HepG2 (cell line): ENCODE measurements at regions not wholly inside any gene's neighbourhood (a gene's known extent, or its start where the extent isn't known, plus 50 kb on each side); places are given as distances from the start of the nearest gene placed in this dataset.

ENCODE experiments used
- ATAC-seq: fragments of 200-7000 bp; cut with Tn5 transposase; 3 replicates; pipeline ENCODE4 v1.9.1; 2020; ENCODE audit warnings: mild to moderate bottlenecking, moderate library complexity
- BruUV-seq: library from RNA; stranded (reverse); fragments of 400-500 nt; replicated peaks from 2 replicates; lab custom pipeline; 2021; lab: Mats Ljungman, UMichigan
- CTCF ChIA-PET: fragments of 300-600 bp; formaldehyde crosslinking; extraction: SDS; loops from one replicate; lab custom pipeline; 2021; ENCODE audit warnings: low total read pairs, inconsistent platforms, low intra/inter-chr PET ratio; lab: Yijun Ruan, JAX
- POLR2A ChIA-PET: fragments of 350-600 bp; sonication (Branson Sonifier 250); formaldehyde crosslinking; loops from one replicate; lab custom pipeline; 2020; ENCODE audit warnings: antibody characterized with exemption, inconsistent platforms; lab: Yijun Ruan, JAX
- DNase-seq: peaks from one replicate; pipeline ENCODE4 v3.0.0-alpha.2; 2015; ENCODE audit warnings: low spot score
- FAIRE-seq: peaks from 3 replicates; lab custom pipeline; 2011; peaks lifted over from hg19 to GRCh38; lab: Jason Lieb, UNC
- H2AFZ ChIP-seq: one replicate; pipeline ENCODE4 v1.6.1; 2011; ENCODE audit warnings: low read length, inconsistent platforms
- H3K27ac ChIP-seq: fragments of 300-600 bp; 3 replicates; pipeline ENCODE4 v1.8.0; 2011; ENCODE audit warnings: mixed run types, mild to moderate bottlenecking, mixed read lengths, low read length, inconsistent platforms; ENCODE audit not compliant: insufficient read depth; ENCODE audit errors: extremely low read length
- H3K27me3 ChIP-seq, 2 experiments: fragments of 200-600 bp in 1 of 2; 2 replicates in 1 of 2; 3 replicates in 1 of 2; pipeline versions ENCODE4 v1.6.0 to v1.8.0; 2011; ENCODE audit warnings: low read length in 2 of 2, mild to moderate bottlenecking in 2 of 2, moderate library complexity in 2 of 2, inconsistent platforms in 1 of 2; ENCODE audit not compliant: insufficient read depth in 2 of 2, control insufficient read depth in 1 of 2
- H3K36me3 ChIP-seq, 2 experiments: fragments of 200-600 bp in 1 of 2; replicated peaks in 1 of 2; 2 replicates in 1 of 2; 3 replicates in 1 of 2; pipeline versions ENCODE4 v1.5.1 to v1.8.0; 2011; ENCODE audit warnings: low read length in 2 of 2, inconsistent platforms in 1 of 2; ENCODE audit not compliant: insufficient read depth in 2 of 2, control insufficient read depth in 1 of 2
- H3K4me1 ChIP-seq: 2 replicates; pipeline ENCODE4 v1.5.1; 2012; ENCODE audit warnings: low read length, inconsistent platforms; ENCODE audit not compliant: insufficient read depth
- H3K4me2 ChIP-seq: 2 replicates; pipeline ENCODE4 v1.6.0; 2011; ENCODE audit warnings: low read depth, low read length, inconsistent platforms
- H3K4me3 ChIP-seq, 3 experiments: fragments of 200-600 bp in 1 of 3; sonication (generic), shearing (Covaris generic) in 1 of 3; replicated peaks in 1 of 3; 2 replicates each; pipeline ENCODE4 v1.5.1; 2011 to 2016; ENCODE audit warnings: low read length in 3 of 3, inconsistent platforms in 2 of 3, low read depth in 2 of 3, mild to moderate bottlenecking in 2 of 3, control low read depth in 1 of 3, mixed read lengths in 1 of 3; ENCODE audit not compliant: insufficient read depth in 1 of 3
- H3K79me2 ChIP-seq: one replicate; pipeline ENCODE4 v1.6.1; 2011; ENCODE audit warnings: low read length, inconsistent platforms; ENCODE audit not compliant: insufficient read depth
- H3K9ac ChIP-seq: 2 replicates; pipeline ENCODE4 v1.6.0; 2011; ENCODE audit warnings: mild to moderate bottlenecking, low read depth, low read length, inconsistent platforms; ENCODE audit not compliant: insufficient read depth
- H3K9me3 ChIP-seq: 2 replicates; pipeline ENCODE4 v1.5.1; 2012; ENCODE audit warnings: mild to moderate bottlenecking, low read length
- H4K20me1 ChIP-seq: 2 replicates; pipeline ENCODE4 v1.6.0; 2011; ENCODE audit warnings: inconsistent platforms, mild to moderate bottlenecking, low read length, moderate library complexity; ENCODE audit not compliant: insufficient read depth
- CBX2 ChIP-seq, 2 experiments: fragments of 200-600 bp in 1 of 2; sonication (generic); formaldehyde crosslinking in 1 of 2; IDR thresholded peaks; 2 replicates each; pipeline versions ENCODE4 v1.7.0 to v1.8.1; 2018 to 2022; ENCODE audit warnings: low read depth in 2 of 2, low read length in 1 of 2, mild to moderate bottlenecking in 1 of 2, missing genetic modification reagents in 1 of 2
- KLF9 ChIP-seq: IDR thresholded peaks from 2 replicates; pipeline ENCODE4 v1.6.1; 2016; ENCODE audit warnings: low read depth
- NKX3-1 ChIP-seq: sonication (generic); formaldehyde crosslinking; IDR thresholded peaks from 2 replicates; pipeline ENCODE4 v1.5.0; 2020; ENCODE audit warnings: missing genetic modification reagents
- PTBP1 ChIP-seq: fragments of 200-400 bp; formaldehyde crosslinking; IDR thresholded peaks from 2 replicates; pipeline ENCODE4 v1.6.1; 2018; ENCODE audit warnings: low read length, low read depth; ENCODE audit not compliant: poor library complexity, severe bottlenecking
- ZBTB3 ChIP-seq: sonication (generic); formaldehyde crosslinking; IDR thresholded peaks from 2 replicates; pipeline ENCODE4 v1.4.0; 2020; ENCODE audit warnings: low read depth, mild to moderate bottlenecking, moderate library complexity, missing genetic modification reagents, borderline replicate concordance
- ZNF136 ChIP-seq: sonication (generic); formaldehyde crosslinking; IDR thresholded peaks from 2 replicates; pipeline ENCODE4 v1.8.1; 2022; ENCODE audit warnings: low read depth, mild to moderate bottlenecking, moderate library complexity, missing genetic modification reagents
- ZNF234 ChIP-seq: sonication (generic); formaldehyde crosslinking; conservative IDR thresholded peaks from 2 replicates; pipeline ENCODE4 v1.5.1; 2020; ENCODE audit warnings: mild to moderate bottlenecking, missing genetic modification reagents
- ZNF274 ChIP-seq: sonication (generic); formaldehyde crosslinking; IDR thresholded peaks from 2 replicates; pipeline ENCODE4 v1.5.1; 2020; ENCODE audit warnings: mild to moderate bottlenecking, missing genetic modification reagents
- ZNF44 ChIP-seq: sonication (generic); formaldehyde crosslinking; IDR thresholded peaks from 2 replicates; pipeline ENCODE4 v1.5.1; 2020; ENCODE audit warnings: mild to moderate bottlenecking, missing genetic modification reagents
- ZNF572 ChIP-seq: sonication (generic); formaldehyde crosslinking; IDR thresholded peaks from 2 replicates; pipeline ENCODE4 v1.5.1; 2020; ENCODE audit warnings: mild to moderate bottlenecking, missing genetic modification reagents
- ZNF672 ChIP-seq: sonication (generic); formaldehyde crosslinking; IDR thresholded peaks from 2 replicates; pipeline ENCODE4 v1.8.1; 2022; ENCODE audit warnings: missing genetic modification reagents
- ZSCAN25 ChIP-seq: sonication (generic); formaldehyde crosslinking; IDR thresholded peaks from 2 replicates; pipeline ENCODE4 v1.8.0; 2022; ENCODE audit warnings: mild to moderate bottlenecking, missing genetic modification reagents
- WGBS: methylation state at CpG from one replicate; pipeline ENCODE4 v1.1.6; 2017; ENCODE audit warnings: low lambda C conversion rate; 5-methylcytosine and 5-hydroxymethylcytosine counted together
- in situ Hi-C: cut with HindIII; loops from 2 replicates; pipeline ENCODE4 v1.10.0; 2017; ENCODE audit warnings: low pct_unique_long_range_greater_than_20kb; ENCODE audit not compliant: extremely low pct_ligation_motif_present
- intact Hi-C: fragments of 100-400 bp; cut with micrococcal nuclease; formaldehyde crosslinking; loops from one replicate; pipeline ENCODE4 v1.10.0; 2022; ENCODE audit not compliant: unreplicated experiment
- TF ChIP-seq, protein P1 (sequence below): sonication (generic); formaldehyde crosslinking; IDR thresholded peaks from 2 replicates; pipeline ENCODE4 v1.4.0; 2020; ENCODE audit warnings: mild to moderate bottlenecking, missing genetic modification reagents
- TF ChIP-seq, protein P2 (sequence below): sonication (generic); formaldehyde crosslinking; IDR thresholded peaks from 2 replicates; pipeline ENCODE4 v1.4.0; 2020; ENCODE audit warnings: missing genetic modification reagents
- TF ChIP-seq, protein P3 (sequence below): sonication (generic); formaldehyde crosslinking; IDR thresholded peaks from 2 replicates; pipeline ENCODE4 v1.4.0; 2020; ENCODE audit warnings: mild to moderate bottlenecking, missing genetic modification reagents

DNA sequence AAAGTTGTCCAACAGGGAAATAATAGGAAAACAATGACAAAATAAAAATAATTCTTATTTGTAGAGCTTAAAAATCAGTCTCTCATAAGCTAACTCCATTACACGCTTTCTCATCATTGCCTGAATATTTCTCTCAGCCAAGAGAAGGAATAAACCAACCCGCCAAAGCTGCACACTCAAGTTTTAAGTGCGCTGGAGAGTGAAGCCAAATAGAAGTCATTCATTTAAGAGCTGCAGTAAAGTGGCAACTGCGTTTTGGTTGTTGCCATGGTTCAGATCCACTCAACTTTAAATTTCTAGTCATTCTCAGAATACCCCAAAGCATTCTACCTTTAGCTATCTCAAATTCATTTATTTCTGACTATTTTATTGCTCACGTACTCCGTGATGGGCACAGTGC is 230.7 kb downstream of the CBLN4 start:
- ATAC-seq = no peak
- no peaks in the 10 kb centered on the region for H3K79me2 ChIP-seq
- WGBS = 12% methylated on average over 6 of the region's 6 CpGs
- no peak overlapping the region for H3K9ac ChIP-seq
- no peaks in the 10 kb centered on the region for H3K4me1 ChIP-seq
- CTCF ChIA-PET = no interaction called here
- BruUV-seq = no TSS peak
- in situ Hi-C loops = no loop called here
- no peaks in the 10 kb centered on the region for H3K27me3 ChIP-seq
- no peak overlapping the region for H3K27ac ChIP-seq
- H3K4me2 ChIP-seq = no peak overlapping the region
- no peak overlapping the region for H3K4me3 ChIP-seq
- TF ChIP-seq ZBTB3 (CRISPR knock-in tag) = no peak
- TF ChIP-seq, all 625 proteins: peak for 0
- Histone ChIP-seq H3K9me3 (peaks cover 97% of the 10 kb centered on the region), H2AFZ (no peak overlapping the region), H3K36me3 (no peaks in the 10 kb centered on the region), H4K20me1 (no peaks in the 10 kb centered on the region)
- DNase-seq (no peak), FAIRE-seq (no peak)
- POLR2A ChIA-PET = no interaction called here
- intact Hi-C loops = no loop called here

DNA sequence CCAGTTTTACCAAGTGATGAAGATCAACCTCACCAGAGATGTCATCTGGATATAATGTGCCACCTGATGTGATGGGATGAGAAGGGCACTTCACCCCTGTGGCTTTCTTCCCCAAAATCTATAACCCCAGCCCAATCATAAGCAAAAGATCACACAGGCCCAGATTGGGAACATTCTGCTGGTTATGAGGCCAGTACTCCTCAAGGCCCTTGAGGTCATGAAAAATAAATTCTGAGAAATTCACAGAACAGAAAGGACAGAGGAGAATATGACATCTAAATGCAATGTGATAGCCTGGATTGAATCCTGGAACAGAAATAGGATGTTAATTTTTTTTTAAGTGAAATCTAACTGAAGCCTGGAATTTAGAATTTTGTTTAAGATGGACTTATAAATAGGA is 243.5 kb downstream of the CBLN4 start:
- in situ Hi-C loops = no loop called here
- Histone ChIP-seq H3K9ac (no peak overlapping the region), H3K27ac (no peak overlapping the region), H4K20me1 (no peaks in the 10 kb centered on the region), H3K27me3 (no peaks in the 10 kb centered on the region), H3K36me3 (no peaks in the 10 kb centered on the region), H3K9me3 (peaks cover 99% of the 10 kb centered on the region), H3K79me2 (no peaks in the 10 kb centered on the region), H3K4me1 (no peaks in the 10 kb centered on the region), H3K4me3 (no peak overlapping the region), H3K4me2 (no peak overlapping the region), H2AFZ (no peak overlapping the region)
- CTCF ChIA-PET = no interaction called here
- no peak for FAIRE-seq
- POLR2A ChIA-PET = no interaction called here
- BruUV-seq = no TSS peak
- no peak for DNase-seq
- intact Hi-C loops = no loop called here
- ATAC-seq = no peak
- TF ChIP-seq ZNF234 (no peak), ZNF44 (CRISPR knock-in tag) (no peak), ZNF672 (no peak), NKX3-1 (CRISPR knock-in tag) (no peak), CBX2 (IDR thresholded peaks at IDR 0.05; ENCODE audit: low read depth, low read length) (no peak), CBX2 (CRISPR knock-in tag; IDR thresholded peaks at IDR 0.05; ENCODE audit: low read depth) (no peak), ZNF274 (no peak), ZNF136 (CRISPR knock-in tag) (no peak), KLF9 (no peak), ZNF572 (CRISPR knock-in tag) (no peak), ZSCAN25 (CRISPR knock-in tag) (no peak), PTBP1 (no peak)
- TF ChIP-seq, protein P1, sequence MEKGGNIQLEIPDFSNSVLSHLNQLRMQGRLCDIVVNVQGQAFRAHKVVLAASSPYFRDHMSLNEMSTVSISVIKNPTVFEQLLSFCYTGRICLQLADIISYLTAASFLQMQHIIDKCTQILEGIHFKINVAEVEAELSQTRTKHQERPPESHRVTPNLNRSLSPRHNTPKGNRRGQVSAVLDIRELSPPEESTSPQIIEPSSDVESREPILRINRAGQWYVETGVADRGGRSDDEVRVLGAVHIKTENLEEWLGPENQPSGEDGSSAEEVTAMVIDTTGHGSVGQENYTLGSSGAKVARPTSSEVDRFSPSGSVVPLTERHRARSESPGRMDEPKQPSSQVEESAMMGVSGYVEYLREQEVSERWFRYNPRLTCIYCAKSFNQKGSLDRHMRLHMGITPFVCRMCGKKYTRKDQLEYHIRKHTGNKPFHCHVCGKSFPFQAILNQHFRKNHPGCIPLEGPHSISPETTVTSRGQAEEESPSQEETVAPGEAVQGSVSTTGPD = no peak
- TF ChIP-seq, protein P2, sequence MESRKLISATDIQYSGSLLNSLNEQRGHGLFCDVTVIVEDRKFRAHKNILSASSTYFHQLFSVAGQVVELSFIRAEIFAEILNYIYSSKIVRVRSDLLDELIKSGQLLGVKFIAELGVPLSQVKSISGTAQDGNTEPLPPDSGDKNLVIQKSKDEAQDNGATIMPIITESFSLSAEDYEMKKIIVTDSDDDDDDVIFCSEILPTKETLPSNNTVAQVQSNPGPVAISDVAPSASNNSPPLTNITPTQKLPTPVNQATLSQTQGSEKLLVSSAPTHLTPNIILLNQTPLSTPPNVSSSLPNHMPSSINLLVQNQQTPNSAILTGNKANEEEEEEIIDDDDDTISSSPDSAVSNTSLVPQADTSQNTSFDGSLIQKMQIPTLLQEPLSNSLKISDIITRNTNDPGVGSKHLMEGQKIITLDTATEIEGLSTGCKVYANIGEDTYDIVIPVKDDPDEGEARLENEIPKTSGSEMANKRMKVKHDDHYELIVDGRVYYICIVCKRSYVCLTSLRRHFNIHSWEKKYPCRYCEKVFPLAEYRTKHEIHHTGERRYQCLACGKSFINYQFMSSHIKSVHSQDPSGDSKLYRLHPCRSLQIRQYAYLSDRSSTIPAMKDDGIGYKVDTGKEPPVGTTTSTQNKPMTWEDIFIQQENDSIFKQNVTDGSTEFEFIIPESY (CRISPR knock-in tag) = no peak
- TF ChIP-seq, protein P3, sequence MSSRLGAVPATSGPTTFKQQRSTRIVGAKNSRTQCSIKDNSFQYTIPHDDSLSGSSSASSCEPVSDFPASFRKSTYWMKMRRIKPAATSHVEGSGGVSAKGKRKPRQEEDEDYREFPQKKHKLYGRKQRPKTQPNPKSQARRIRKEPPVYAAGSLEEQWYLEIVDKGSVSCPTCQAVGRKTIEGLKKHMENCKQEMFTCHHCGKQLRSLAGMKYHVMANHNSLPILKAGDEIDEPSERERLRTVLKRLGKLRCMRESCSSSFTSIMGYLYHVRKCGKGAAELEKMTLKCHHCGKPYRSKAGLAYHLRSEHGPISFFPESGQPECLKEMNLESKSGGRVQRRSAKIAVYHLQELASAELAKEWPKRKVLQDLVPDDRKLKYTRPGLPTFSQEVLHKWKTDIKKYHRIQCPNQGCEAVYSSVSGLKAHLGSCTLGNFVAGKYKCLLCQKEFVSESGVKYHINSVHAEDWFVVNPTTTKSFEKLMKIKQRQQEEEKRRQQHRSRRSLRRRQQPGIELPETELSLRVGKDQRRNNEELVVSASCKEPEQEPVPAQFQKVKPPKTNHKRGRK (CRISPR knock-in tag) = no peak
